Activated CD8-positive, alpha-beta memory T cell treated with anti-CD3 and anti-CD28 coated beads for 36 hours (primary cell): ENCODE measurements at regions not wholly inside any gene's neighbourhood (a gene's known extent, or its start where the extent isn't known, plus 50 kb on each side); places are given as distances from the start of the nearest gene placed in this dataset.

Experiments
- CTCF ChIA-PET: fragments of 350-600 bp; sonication (Branson Sonifier 250); formaldehyde crosslinking; loops from one replicate; lab custom pipeline; 2021; ENCODE audit warnings: antibody characterized with exemption; lab: Charles Lee
- POLR2A ChIA-PET: fragments of 350-600 bp; sonication (Branson Sonifier 250); formaldehyde crosslinking; loops from one replicate; lab custom pipeline; 2021; ENCODE audit warnings: antibody characterized with exemption; lab: Charles Lee

GRCh38 chr15:35720019-35720418 is 174.1 kb upstream of the DPH6 start:
- ChIA-PET POLR2A (no interaction called here), CTCF (no interaction called here)

DNA sequence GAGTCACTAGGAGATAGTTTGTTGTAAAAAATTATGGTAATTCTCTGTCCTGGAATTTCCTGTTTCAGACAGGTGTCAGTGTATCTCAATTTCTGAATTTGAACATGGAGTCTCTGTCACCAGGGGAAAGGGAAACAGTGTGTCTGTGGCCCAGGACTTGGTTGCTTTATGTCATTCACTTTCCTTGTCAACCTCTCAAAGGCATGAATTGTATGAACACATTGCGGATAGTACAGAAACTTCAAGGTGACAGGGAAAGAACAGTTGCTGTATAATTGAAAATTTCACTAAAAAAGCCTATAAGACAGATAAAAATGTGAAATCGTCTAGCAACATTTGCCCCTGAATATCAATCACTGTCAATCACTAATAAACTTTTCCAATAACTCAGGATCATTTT is 175.0 kb upstream of the DPH6 start:
- ChIA-PET CTCF (no interaction called here), POLR2A (no interaction called here)

GRCh38 chr15:35721751-35722150 is 175.8 kb upstream of the DPH6 start:
- POLR2A ChIA-PET: no interaction called here
- CTCF ChIA-PET: no interaction called here

- CTCF ChIA-PET: no interaction called here
- POLR2A ChIA-PET: no interaction called here
Observed at GRCh38 chr15:35722501-35722900, 176.5 kb upstream of the DPH6 start.

GRCh38 chr15:35723120-35723847 is 177.3 kb upstream of the DPH6 start:
- CTCF ChIA-PET: no interaction called here
- POLR2A ChIA-PET: no interaction called here

GRCh38 chr15:35723852-35724251 is 177.9 kb upstream of the DPH6 start:
- ChIA-PET POLR2A (no interaction called here), CTCF (no interaction called here)

DNA sequence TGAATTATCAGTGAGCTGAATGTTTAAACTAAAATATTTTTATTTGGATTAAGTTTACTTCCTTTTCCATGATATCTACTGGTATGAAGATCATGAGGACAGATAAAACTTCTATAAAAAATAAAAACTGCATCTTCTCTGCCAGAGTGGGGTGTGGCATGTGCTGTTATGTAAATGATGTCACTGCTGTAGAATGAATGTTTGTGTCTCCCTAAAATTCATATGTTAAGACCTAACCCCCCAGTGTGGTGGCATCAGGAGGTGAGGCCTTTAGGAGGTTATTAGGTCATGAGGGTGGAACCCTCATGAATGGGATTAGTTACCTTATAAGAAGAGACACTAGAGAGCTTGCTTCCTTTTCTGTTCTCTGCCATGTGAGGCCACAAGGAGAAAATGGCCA is 178.7 kb upstream of the DPH6 start:
- CTCF ChIA-PET: no interaction called here
- POLR2A ChIA-PET: no interaction called here

DNA sequence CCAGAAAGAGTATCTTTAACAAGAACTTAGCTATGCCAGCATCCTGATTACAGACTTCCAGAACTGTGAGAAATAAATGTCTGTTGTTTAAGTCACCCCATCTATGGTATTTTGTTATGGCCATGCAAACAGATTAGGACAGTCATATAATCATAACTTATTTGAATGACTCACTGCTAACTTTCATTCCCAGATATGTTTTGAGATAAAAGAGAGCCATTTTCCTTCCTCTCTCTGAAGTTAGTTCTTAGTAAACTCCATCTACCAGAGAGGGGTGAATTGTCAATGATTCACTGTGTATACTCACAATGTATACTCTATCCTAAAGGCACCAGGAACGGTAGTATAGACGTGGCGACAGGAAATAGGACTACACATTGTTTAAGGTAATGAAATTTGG is 179.4 kb upstream of the DPH6 start:
- ChIA-PET CTCF (no interaction called here), POLR2A (no interaction called here)

GRCh38 chr15:35727627-35728026 is 181.7 kb upstream of the DPH6 start:
- ChIA-PET CTCF (no interaction called here), POLR2A (no interaction called here)

- ChIA-PET CTCF (no interaction called here), POLR2A (no interaction called here)
Observed at GRCh38 chr15:35728219-35728940, 182.4 kb upstream of the DPH6 start.

DNA sequence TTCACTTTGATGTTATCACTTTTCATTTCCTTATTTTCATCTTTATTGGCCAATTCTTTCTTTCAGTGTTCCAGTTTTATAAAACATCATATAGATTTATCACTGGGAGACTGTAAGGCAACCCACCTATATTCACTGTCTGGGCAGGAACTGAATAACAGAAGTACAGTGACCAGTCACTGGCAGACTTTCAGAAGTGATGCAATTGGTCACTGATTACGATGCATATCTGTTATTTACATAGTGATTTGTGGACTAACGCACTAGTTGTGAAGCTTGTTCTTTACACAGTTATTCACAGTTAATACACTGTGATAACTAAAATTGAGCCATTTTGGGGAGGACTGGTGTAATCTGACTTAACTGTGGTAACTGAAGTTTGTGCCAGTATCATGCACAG is 190.2 kb upstream of the DPH6 start:
- CTCF ChIA-PET: no interaction called here
- POLR2A ChIA-PET: no interaction called here

GRCh38 chr15:35737441-35737840 is 191.5 kb upstream of the DPH6 start:
- POLR2A ChIA-PET: no interaction called here
- CTCF ChIA-PET: interaction anchor here (0.6 kb wide), 1 partner anchor 14 kb away, joined by 3 read pairs; no protein-coding TSS in a partner anchor

DNA sequence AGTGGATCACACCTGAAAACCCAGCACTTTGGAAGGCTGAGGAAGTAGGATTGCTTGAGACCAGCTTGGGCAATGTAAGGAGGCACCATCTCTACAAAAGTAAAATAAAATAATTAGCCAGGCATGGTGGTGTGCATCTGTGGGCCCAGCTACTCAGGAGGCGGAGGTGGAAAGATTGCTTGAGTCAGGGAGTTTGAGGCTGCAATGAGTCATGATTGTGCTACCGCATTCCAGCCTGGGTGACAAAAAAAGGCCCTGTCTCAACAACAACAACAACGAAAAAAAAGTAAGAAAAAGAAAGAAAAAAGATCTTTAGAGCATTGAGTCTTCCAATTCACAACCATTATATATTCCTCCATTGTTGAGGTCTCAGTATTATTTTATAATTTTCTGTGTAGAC is 192.4 kb upstream of the DPH6 start:
- POLR2A ChIA-PET: no interaction called here
- CTCF ChIA-PET: no interaction called here

DNA sequence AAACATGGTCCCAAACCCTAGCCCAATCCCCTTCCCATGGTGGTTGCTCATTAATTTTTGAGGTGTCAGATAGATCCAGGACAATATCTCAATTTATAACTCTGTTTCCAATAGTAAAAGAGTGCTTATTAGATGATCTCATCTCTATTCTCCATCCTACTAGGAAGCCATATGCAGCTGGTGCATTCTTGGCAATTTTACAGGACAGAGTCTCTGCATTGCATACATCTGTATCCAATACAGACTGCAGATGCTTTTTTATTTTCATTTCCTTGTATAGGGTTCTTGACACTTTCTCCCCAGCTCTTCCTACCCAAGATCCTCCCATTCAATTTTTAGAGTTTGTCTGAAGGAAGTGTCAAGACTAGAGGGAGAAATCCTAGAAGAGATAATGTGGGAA is 194.8 kb upstream of the DPH6 start:
- ChIA-PET POLR2A (no interaction called here), CTCF (interaction anchor here (1.6 kb wide), 1 partner anchor 10 kb away, joined by 4 read pairs; no protein-coding TSS in a partner anchor)

DNA sequence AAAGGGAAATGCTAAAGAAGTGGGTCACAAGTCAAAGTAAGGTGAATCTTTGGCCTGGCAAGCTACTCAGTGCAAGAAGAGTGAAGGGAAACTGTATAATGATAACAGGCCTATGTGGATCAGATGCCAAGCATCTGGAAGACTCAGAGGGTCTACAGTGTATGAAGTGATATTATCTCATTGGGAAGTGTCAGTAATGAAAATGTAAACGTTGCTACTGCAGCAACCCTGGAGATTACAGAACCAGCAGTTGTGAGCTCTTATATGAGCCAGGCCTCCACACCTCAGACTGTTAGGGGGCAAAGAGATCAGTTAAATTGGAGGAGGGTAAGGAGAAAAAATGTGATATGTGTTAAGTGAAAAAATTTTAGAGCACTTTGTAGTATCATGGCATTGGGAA is 195.4 kb upstream of the DPH6 start:
- POLR2A ChIA-PET: no interaction called here
- CTCF ChIA-PET: interaction anchor here (1.6 kb wide), 1 partner anchor 10 kb away, joined by 4 read pairs; no protein-coding TSS in a partner anchor

GRCh38 chr15:35741881-35742280 is 195.9 kb upstream of the DPH6 start:
- POLR2A ChIA-PET: no interaction called here
- CTCF ChIA-PET: interaction anchor here (1.6 kb wide), 1 partner anchor 9 kb away, joined by 4 read pairs; no protein-coding TSS in a partner anchor

DNA sequence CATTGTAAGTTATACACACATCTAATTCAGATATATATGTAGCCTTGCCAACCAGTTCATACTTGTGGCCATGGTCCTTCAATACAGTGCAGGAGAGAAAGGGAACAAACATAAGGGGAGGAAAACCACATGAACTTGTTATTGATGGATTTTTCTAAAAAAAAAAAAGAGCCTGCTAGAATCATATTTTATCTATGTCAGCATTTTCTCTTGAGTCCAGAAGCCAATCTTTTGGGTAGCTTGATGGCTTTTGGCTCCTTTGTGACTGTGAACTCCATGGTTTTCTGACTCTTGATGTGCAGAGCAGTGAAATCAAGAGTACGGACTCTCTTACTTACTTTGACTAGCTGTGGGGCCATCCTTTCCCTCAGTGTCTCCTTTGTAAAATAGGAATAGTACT is 197.4 kb upstream of the DPH6 start:
- ChIA-PET CTCF (no interaction called here), POLR2A (no interaction called here)

- ChIA-PET CTCF (no interaction called here), POLR2A (no interaction called here)
Observed at GRCh38 chr15:35746121-35746520, 200.2 kb upstream of the DPH6 start.

GRCh38 chr15:35748105-35748504 is 202.1 kb upstream of the DPH6 start:
- ChIA-PET POLR2A (no interaction called here), CTCF (no interaction called here)

GRCh38 chr15:35750051-35750450 is 204.1 kb upstream of the DPH6 start:
- CTCF ChIA-PET: no interaction called here
- POLR2A ChIA-PET: no interaction called here
